Retinal pigment epithelial cell (primary cell): ENCODE measurements at regions not wholly inside any gene's neighbourhood (a gene's known extent, or its start where the extent isn't known, plus 50 kb on each side); places are given as distances from the start of the nearest gene placed in this dataset.

Experiments used
- DNase-seq: peaks from one replicate; pipeline ENCODE4 v3.0.0-alpha.2; 2010; ENCODE audit warnings: low read depth
- H3K4me3 ChIP-seq: 2 replicates; pipeline ENCODE4 v1.5.1; 2011; ENCODE audit warnings: mild to moderate bottlenecking, low read length, control low read depth, moderate library complexity
- TF ChIP-seq, protein P1 (sequence below): conservative IDR thresholded peaks from 2 replicates; pipeline ENCODE4 v1.5.1; 2011; ENCODE audit warnings: low read depth, low read length, control low read depth, inconsistent platforms

DNA sequence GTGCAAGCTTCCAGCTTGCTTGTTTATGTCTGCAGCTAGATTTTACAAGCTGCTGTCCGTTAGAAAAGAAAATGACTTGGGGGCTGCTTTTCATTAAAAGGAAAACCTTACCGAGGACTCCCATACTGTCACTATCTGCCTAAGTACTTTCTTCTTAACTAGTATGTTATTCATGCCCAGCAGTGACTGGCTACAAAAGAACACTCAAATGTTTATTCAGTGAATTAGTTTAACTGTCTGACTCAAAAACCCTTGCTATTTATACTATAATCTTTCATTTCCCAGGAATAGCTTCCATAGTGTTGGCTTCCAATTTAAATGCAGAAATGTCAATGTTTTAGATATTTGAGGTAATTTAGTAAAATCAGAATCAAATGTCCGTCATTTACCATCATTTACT, 164.9 kb downstream of the DTHD1 start:
- no peak for DNase-seq
- TF ChIP-seq, protein P1, sequence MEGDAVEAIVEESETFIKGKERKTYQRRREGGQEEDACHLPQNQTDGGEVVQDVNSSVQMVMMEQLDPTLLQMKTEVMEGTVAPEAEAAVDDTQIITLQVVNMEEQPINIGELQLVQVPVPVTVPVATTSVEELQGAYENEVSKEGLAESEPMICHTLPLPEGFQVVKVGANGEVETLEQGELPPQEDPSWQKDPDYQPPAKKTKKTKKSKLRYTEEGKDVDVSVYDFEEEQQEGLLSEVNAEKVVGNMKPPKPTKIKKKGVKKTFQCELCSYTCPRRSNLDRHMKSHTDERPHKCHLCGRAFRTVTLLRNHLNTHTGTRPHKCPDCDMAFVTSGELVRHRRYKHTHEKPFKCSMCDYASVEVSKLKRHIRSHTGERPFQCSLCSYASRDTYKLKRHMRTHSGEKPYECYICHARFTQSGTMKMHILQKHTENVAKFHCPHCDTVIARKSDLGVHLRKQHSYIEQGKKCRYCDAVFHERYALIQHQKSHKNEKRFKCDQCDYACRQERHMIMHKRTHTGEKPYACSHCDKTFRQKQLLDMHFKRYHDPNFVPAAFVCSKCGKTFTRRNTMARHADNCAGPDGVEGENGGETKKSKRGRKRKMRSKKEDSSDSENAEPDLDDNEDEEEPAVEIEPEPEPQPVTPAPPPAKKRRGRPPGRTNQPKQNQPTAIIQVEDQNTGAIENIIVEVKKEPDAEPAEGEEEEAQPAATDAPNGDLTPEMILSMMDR: no peak
- H3K4me3 ChIP-seq: no peak overlapping the region

DNA sequence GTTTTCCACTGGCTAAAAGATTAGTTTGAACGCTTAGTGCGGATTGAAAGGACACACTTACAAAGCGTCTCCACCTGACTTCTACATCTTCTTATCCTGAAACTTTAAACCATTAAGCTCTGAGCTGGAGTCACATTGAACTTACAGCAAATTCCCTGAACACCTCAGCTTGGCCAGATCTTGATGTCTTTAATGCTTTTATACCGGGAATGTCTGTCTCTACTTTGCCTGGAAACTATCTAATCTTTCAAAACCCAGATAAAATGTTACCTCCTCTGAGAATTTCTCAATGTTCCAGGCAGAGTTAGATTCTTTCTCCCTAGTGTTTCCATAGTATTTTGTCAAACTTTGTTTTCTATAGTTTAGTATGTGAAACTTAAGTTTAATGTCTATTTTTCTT, 179.9 kb downstream of the DTHD1 start:
- TF ChIP-seq, protein P1: no peak
- H3K4me3 ChIP-seq: no peak overlapping the region
- DNase-seq: no peak

DNA sequence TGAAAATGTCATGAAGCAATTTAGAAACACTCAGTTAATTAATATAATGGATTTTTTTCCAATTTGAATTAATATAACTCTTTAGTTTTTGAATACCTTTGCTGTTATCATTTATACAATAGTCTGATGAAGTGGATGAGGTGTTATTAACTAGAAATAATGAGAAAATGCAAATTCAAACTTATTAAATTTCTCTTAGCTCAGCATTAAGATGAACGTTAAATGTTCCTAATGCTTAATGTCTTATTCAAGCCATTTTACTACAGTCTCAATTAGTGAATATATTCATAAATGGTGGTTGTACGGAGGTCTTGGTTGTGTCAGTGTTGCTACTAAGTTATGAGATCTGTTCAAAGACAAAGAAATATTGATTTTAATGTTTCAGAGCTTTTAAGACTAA, 186.3 kb downstream of the DTHD1 start:
- TF ChIP-seq, protein P1: no peak
- no peak overlapping the region for H3K4me3 ChIP-seq
- DNase-seq: no peak

DNA sequence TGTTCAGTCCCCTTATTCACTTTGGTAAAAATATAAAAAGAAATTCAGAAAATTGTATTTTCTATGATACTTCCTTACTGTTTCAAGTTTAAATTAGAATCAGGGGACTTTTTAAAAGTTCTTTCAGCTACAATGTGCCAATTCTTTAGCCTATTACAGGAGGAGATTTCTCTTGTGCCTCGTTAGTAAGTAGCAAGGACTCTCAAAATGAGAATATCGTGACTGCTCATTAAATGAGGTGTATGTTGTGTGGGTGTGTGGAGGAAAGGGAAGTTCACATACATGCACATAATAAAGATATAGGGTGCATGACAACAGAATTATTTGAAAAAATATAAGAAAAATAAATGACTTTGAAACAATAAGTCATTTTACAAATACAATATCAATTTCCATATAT, 190.5 kb downstream of the DTHD1 start:
- no peak for DNase-seq
- TF ChIP-seq, protein P1: no peak
- H3K4me3 ChIP-seq: no peak overlapping the region

DNA sequence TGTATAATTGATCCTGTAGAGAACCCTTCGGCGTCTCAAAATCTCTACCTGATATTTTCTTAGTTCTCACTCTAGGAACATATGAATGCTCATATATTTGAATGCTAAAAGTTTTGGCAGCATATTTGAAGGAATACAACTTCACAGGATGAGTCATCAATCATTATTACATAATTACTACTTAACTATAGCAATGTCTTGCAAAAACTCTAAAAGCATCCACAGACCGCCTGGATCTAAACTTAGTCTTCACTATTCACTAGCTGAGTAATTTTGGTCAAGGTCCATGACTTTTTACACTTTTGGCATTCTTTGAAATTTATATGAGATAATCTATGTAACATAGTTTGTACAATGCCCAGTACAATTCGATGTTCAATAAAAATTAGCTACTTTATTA, 194.7 kb downstream of the DTHD1 start:
- no peak overlapping the region for H3K4me3 ChIP-seq
- TF ChIP-seq, protein P1: no peak
- no peak for DNase-seq

DNA sequence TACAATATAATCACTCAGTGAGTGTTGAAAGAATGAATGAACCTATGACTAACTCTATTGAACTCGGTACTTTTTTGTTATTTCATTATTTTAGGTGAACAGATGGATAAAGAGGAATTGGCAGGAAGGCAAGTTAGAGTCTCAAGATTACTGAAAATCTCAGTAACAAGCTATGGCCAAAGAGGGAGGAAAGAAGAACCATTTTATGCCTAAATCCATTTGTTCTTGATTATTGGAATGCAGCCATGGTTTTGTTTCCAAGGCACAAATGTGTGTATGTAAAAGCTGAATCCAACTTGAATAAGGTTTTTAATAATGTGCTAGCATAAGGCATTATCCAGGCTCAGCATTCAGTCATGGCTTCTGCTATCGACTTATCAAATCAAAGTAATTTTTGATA, 196.4 kb downstream of the DTHD1 start:
- H3K4me3 ChIP-seq: no peak overlapping the region
- no peak for DNase-seq
- TF ChIP-seq, protein P1: no peak

DNA sequence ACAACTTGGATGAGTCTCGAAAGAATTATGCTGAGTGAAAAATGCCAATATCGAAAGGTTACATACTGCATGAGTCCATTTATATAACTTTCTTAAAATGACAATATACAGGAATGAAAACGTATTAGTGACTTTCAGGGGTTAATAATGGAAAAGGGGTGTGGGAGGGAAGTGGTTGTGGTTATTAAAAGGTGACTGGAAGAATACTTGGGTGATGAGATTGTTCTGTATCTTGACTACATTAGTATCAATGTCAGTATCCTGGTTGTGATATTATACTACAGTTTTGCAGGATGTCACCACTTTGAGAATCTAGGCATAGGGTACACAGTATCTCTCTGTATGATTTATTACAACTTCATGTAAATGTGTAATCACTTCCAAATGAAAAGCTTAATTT, 204.5 kb downstream of the DTHD1 start:
- no peak overlapping the region for H3K4me3 ChIP-seq
- TF ChIP-seq, protein P1: no peak
- no peak for DNase-seq
